ENCODE measurements at regions not wholly inside any gene's neighbourhood (a gene's known extent, or its start where the extent isn't known, plus 50 kb on each side); places are given as distances from the start of the nearest gene placed in this dataset.

- Histone ChIP-seq H3K4me3 (no peak overlapping the region), H3K36me3 (no peaks in the 10 kb centered on the region), H3K9me3 (no peaks in the 10 kb centered on the region), H3K4me1 (no peaks in the 10 kb centered on the region), H3K27me3 (no peaks in the 10 kb centered on the region), H3K27ac (no peak overlapping the region)
- DNase-seq = no peak
- 72% methylated on average over 3 of the region's 3 CpGs; no CpG with 5 or more reads in 1 of the 2 donors for WGBS, 2 donors (ENCODE audit: low coverage in 1 of 2)
- TF ChIP-seq EP300 (IDR thresholded peaks at IDR 0.05; ENCODE audit: low read depth) = no peak
- no peak for TF ChIP-seq POLR2AphosphoS5 (IDR thresholded peaks at IDR 0.05)
- no peak for TF ChIP-seq CTCF (IDR thresholded peaks at IDR 0.05)
- TF ChIP-seq POLR2A (IDR thresholded peaks at IDR 0.05) = no peak
- intact Hi-C loops (cut with DNase I; ENCODE audit: low total_unique reads) = no loop called here
- in situ Hi-C loops (cut with MboI; ENCODE audit: low pct_ligation_motif_present in 1 of 4, low pct_unique_long_range_greater_than_20kb in 1 of 4, low sequenced_read_pairs in 3 of 4) = no loop called here
Measured at GRCh38 chrX:8870411-8870810, 69.2 kb upstream of the FAM9A start.

GRCh38 chrX:8869812-8870211 is 68.6 kb upstream of the FAM9A start:
- TF ChIP-seq EP300 (IDR thresholded peaks at IDR 0.05; ENCODE audit: low read depth) = no peak
- TF ChIP-seq POLR2A (IDR thresholded peaks at IDR 0.05) = no peak
- no peak for TF ChIP-seq POLR2AphosphoS5 (IDR thresholded peaks at IDR 0.05)
- no peak for TF ChIP-seq CTCF (IDR thresholded peaks at IDR 0.05)
- H3K4me1 ChIP-seq = no peaks in the 10 kb centered on the region
- DNase-seq = no peak
- no peak overlapping the region for H3K4me3 ChIP-seq
- intact Hi-C loops (cut with DNase I; ENCODE audit: low total_unique reads) (no loop called here), in situ Hi-C loops (cut with MboI; ENCODE audit: low pct_ligation_motif_present in 1 of 4, low pct_unique_long_range_greater_than_20kb in 1 of 4, low sequenced_read_pairs in 3 of 4) (no loop called here)
- no peaks in the 10 kb centered on the region for H3K27me3 ChIP-seq
- no peak overlapping the region for H3K27ac ChIP-seq
- H3K36me3 ChIP-seq = no peaks in the 10 kb centered on the region
- no peaks in the 10 kb centered on the region for H3K9me3 ChIP-seq

GRCh38 chrX:8868906-8869305 is 67.7 kb upstream of the FAM9A start:
- Histone ChIP-seq H3K9me3 (no peaks in the 10 kb centered on the region), H3K4me3 (no peak overlapping the region), H3K27me3 (no peaks in the 10 kb centered on the region), H3K27ac (no peak overlapping the region), H3K36me3 (no peaks in the 10 kb centered on the region), H3K4me1 (no peaks in the 10 kb centered on the region)
- in situ Hi-C loops (cut with MboI; ENCODE audit: low pct_ligation_motif_present in 1 of 4, low pct_unique_long_range_greater_than_20kb in 1 of 4, low sequenced_read_pairs in 3 of 4) (no loop called here), intact Hi-C loops (cut with DNase I; ENCODE audit: low total_unique reads) (no loop called here)
- TF ChIP-seq CTCF (IDR thresholded peaks at IDR 0.05) = no peak
- TF ChIP-seq POLR2A (IDR thresholded peaks at IDR 0.05) = no peak
- no peak for TF ChIP-seq EP300 (IDR thresholded peaks at IDR 0.05; ENCODE audit: low read depth)
- no peak for TF ChIP-seq POLR2AphosphoS5 (IDR thresholded peaks at IDR 0.05)
- DNase-seq = no peak
- 24 to 34% methylated on average over 2 to 3 of the region's 3 CpGs for WGBS, 2 donors (ENCODE audit: low coverage in 1 of 2)

GRCh38 chrX:8868070-8868773 is 67.0 kb upstream of the FAM9A start:
- WGBS, 2 donors (ENCODE audit: low coverage in 1 of 2) = 55% methylated on average over 5 of the region's 5 CpGs; no CpG with 5 or more reads in 1 of the 2 donors
- no peaks in the 10 kb centered on the region for H3K36me3 ChIP-seq
- no peak for TF ChIP-seq POLR2A (IDR thresholded peaks at IDR 0.05)
- no peak for TF ChIP-seq CTCF (IDR thresholded peaks at IDR 0.05)
- no peak for TF ChIP-seq EP300 (IDR thresholded peaks at IDR 0.05; ENCODE audit: low read depth)
- no peak for TF ChIP-seq POLR2AphosphoS5 (IDR thresholded peaks at IDR 0.05)
- H3K4me1 ChIP-seq = no peaks in the 10 kb centered on the region
- in situ Hi-C loops (cut with MboI; ENCODE audit: low pct_ligation_motif_present in 1 of 4, low pct_unique_long_range_greater_than_20kb in 1 of 4, low sequenced_read_pairs in 3 of 4) (no loop called here), intact Hi-C loops (cut with DNase I; ENCODE audit: low total_unique reads) (no loop called here)
- no peak overlapping the region for H3K27ac ChIP-seq
- no peak for DNase-seq
- H3K9me3 ChIP-seq = no peaks in the 10 kb centered on the region
- H3K27me3 ChIP-seq = no peaks in the 10 kb centered on the region
- no peak overlapping the region for H3K4me3 ChIP-seq
